K562 (cell line): ENCODE measurements at regions not wholly inside any gene's neighbourhood (a gene's known extent, or its start where the extent isn't known, plus 50 kb on each side); places are given as distances from the start of the nearest gene placed in this dataset.

Experiments
- ATAC-seq: fragments of 200-7000 bp; cut with Tn5 transposase; 3 replicates; pipeline ENCODE4 v1.9.1; 2020; ENCODE audit warnings: moderate library complexity
- BruUV-seq: library from RNA; stranded (reverse); fragments of 400-500 nt; replicated peaks from 2 replicates; lab custom pipeline; 2021; lab: Mats Ljungman, UMichigan
- CTCF ChIA-PET: fragments of 300-600 bp; formaldehyde crosslinking; extraction: SDS; loops from one replicate; lab custom pipeline; 2021; ENCODE audit warnings: low intra/inter-chr PET ratio; lab: Yijun Ruan, JAX
- POLR2A ChIA-PET: fragments of 300-600, 350-650 bp; sonication (Branson Sonifier 250); formaldehyde crosslinking; extraction: SDS; loops from one replicate; lab custom pipeline; 2021; ENCODE audit warnings: antibody characterized with exemption, inconsistent platforms; lab: Yijun Ruan, JAX
- DNase-seq, 4 experiments: peaks; one replicate each; pipeline versions ENCODE4 v3.0.0 to v3.0.0-alpha.2; 2011 to 2018; ENCODE audit warnings: low spot score in 3 of 4, mixed read lengths in 3 of 4; ENCODE audit errors: extremely low read depth in 1 of 4
- FAIRE-seq: peaks from 2 replicates; lab custom pipeline; 2011; peaks lifted over from hg19 to GRCh38; lab: Jason Lieb, UNC
- H2AFZ ChIP-seq: 2 replicates; pipeline ENCODE4 v1.6.0; 2011; ENCODE audit warnings: low read depth, low read length, control low read depth, inconsistent platforms
- H3K27ac ChIP-seq: fragments of 200-600 bp; 3 replicates; pipeline ENCODE4 v1.8.0; 2011; ENCODE audit warnings: low read depth, mild to moderate bottlenecking, control low read depth, inconsistent platforms, low read length, moderate library complexity, mixed read lengths; ENCODE audit errors: extremely low read depth
- H3K27me3 ChIP-seq, 2 experiments: fragments of 300-600 bp in 1 of 2; 2 replicates in 1 of 2; 3 replicates in 1 of 2; pipeline versions ENCODE4 v1.6.0 to v1.8.0; 2011; ENCODE audit warnings: inconsistent platforms in 2 of 2, low read length in 2 of 2, mild to moderate bottlenecking in 1 of 2, mixed read lengths in 1 of 2, moderate library complexity in 1 of 2; ENCODE audit not compliant: control insufficient read depth in 2 of 2, insufficient read depth in 2 of 2
- H3K36me3 ChIP-seq: fragments of 300-600 bp; 3 replicates; pipeline ENCODE4 v1.8.0; 2011; ENCODE audit warnings: mild to moderate bottlenecking, low read length, inconsistent platforms; ENCODE audit not compliant: control insufficient read depth, insufficient read depth
- H3K4me1 ChIP-seq, 2 experiments: fragments of 200-600 bp in 1 of 2; replicated peaks in 1 of 2; 2 replicates in 1 of 2; 3 replicates in 1 of 2; pipeline versions ENCODE4 v1.5.1 to v1.8.0; 2011; ENCODE audit warnings: inconsistent platforms in 2 of 2, low read length in 2 of 2, mild to moderate bottlenecking in 1 of 2, mixed read lengths in 1 of 2, moderate library complexity in 1 of 2; ENCODE audit not compliant: control insufficient read depth in 2 of 2, insufficient read depth in 2 of 2
- H3K4me2 ChIP-seq: 2 replicates; pipeline ENCODE4 v1.6.1; 2011; ENCODE audit warnings: low read length, control low read depth, inconsistent platforms, mixed read lengths; ENCODE audit not compliant: insufficient read depth
- H3K4me3 ChIP-seq: fragments of 200-600 bp; sonication (generic), shearing (Covaris generic); 2 replicates; pipeline ENCODE4 v1.5.1; 2016; ENCODE audit warnings: control low read depth, inconsistent platforms
- H3K79me2 ChIP-seq: fragments of 200-600 bp; 3 replicates; pipeline ENCODE4 v1.8.0; 2011; ENCODE audit warnings: low read length, inconsistent platforms; ENCODE audit not compliant: control insufficient read depth, insufficient read depth
- H3K9ac ChIP-seq, 2 experiments: 2 replicates each; pipeline versions ENCODE4 v1.6.0 to v1.6.1; 2011; ENCODE audit warnings: low read depth in 2 of 2, low read length in 2 of 2, control low read depth in 1 of 2, inconsistent platforms in 1 of 2, mild to moderate bottlenecking in 1 of 2, mixed read lengths in 1 of 2; ENCODE audit not compliant: insufficient read depth in 1 of 2
- H3K9me1 ChIP-seq: one replicate; pipeline ENCODE4 v1.6.0; 2011; ENCODE audit warnings: inconsistent platforms, mild to moderate bottlenecking, low read length, moderate library complexity; ENCODE audit not compliant: control insufficient read depth, insufficient read depth
- H3K9me3 ChIP-seq: replicated peaks from 2 replicates; pipeline ENCODE4 v1.5.1; 2011; ENCODE audit warnings: low read depth, low read length, inconsistent platforms; ENCODE audit not compliant: control insufficient read depth, insufficient read depth
- H4K20me1 ChIP-seq: replicated peaks from 2 replicates; pipeline ENCODE4 v1.6.1; 2011; ENCODE audit warnings: low read length, inconsistent platforms, mixed read lengths; ENCODE audit not compliant: control insufficient read depth, insufficient read depth
- EZH2 ChIP-seq: IDR thresholded peaks from 2 replicates; pipeline ENCODE4 v1.6.1; 2012; ENCODE audit warnings: low read depth, mild to moderate bottlenecking, inconsistent platforms, low read length, borderline replicate concordance
- MTF1 ChIP-seq: fragments of 250-450 bp; sonication (Bioruptor Pico); IDR thresholded peaks from 2 replicates; pipeline ENCODE4 v1.9.0; 2021; ENCODE audit warnings: moderate library complexity, mild to moderate bottlenecking, inconsistent platforms, borderline replicate concordance
- RUNX1 ChIP-seq: sonication (generic); IDR thresholded peaks from 2 replicates; pipeline ENCODE4 v1.6.1; 2016; ENCODE audit warnings: antibody characterized with exemption, low read depth
- SRSF1 ChIP-seq: fragments of 200-400 bp; formaldehyde crosslinking; IDR thresholded peaks from 2 replicates; pipeline ENCODE4 v1.6.1; 2017; ENCODE audit warnings: mild to moderate bottlenecking, low read depth, low read length, moderate library complexity
- THRB ChIP-seq: fragments of 450-650 bp; formaldehyde crosslinking; conservative IDR thresholded peaks from 2 replicates; pipeline ENCODE4 v1.4.0; 2022; ENCODE audit warnings: mild to moderate bottlenecking, missing genetic modification characterization
- WGBS: fragments of 100-300 bp; shearing (Covaris generic); methylation state at CpG from one replicate; pipeline ENCODE4 v1.1.6; 2016; ENCODE audit warnings: low coverage, mixed read lengths; ENCODE audit not compliant: insufficient coverage; ENCODE audit errors: missing lambda C conversion rate; 5-methylcytosine and 5-hydroxymethylcytosine counted together
- in situ Hi-C: fragments of 300-500 bp; cut with MboI; formaldehyde crosslinking; loops from 4 replicates; pipeline ENCODE4 v1.15.0; 2018; ENCODE audit warnings: inconsistent platforms, mixed read lengths
- intact Hi-C: fragments of 100-400 bp; cut with micrococcal nuclease; formaldehyde crosslinking; loops from 2 replicates; pipeline ENCODE4 v1.14.2; 2022

- TF ChIP-seq EZH2 (no peak), RUNX1 (no peak), MTF1 (no peak)
Observed at GRCh38 chr10:107790271-107790670, 625.8 kb upstream of the SORCS1 start (continued).

GRCh38 chr10:107771066-107771465 is 606.6 kb upstream of the SORCS1 start:
- Histone ChIP-seq H3K27me3 (no peaks in the 10 kb centered on the region), H4K20me1 (no peaks in the 10 kb centered on the region), H3K27ac (no peak overlapping the region), H2AFZ (no peak overlapping the region), H3K36me3 (no peaks in the 10 kb centered on the region), H3K9me1 (no peaks in the 10 kb centered on the region), H3K4me1 (no peaks in the 10 kb centered on the region), H3K4me2 (no peak overlapping the region), H3K9me3 (no peaks in the 10 kb centered on the region), H3K4me3 (no peak overlapping the region), H3K9ac (no peak overlapping the region), H3K79me2 (no peaks in the 10 kb centered on the region)
- no TSS peak for BruUV-seq
- intact Hi-C loops: no loop called here
- ChIA-PET CTCF (no interaction called here), POLR2A (interaction anchor here (0.6 kb wide), 1 partner anchor 1038 kb away, joined by 3 read pairs; no protein-coding TSS in a partner anchor)
- in situ Hi-C loops: no loop called here
- ATAC-seq: no peak
- DNase-seq: no peak
- no peak for TF ChIP-seq SRSF1
- TF ChIP-seq THRB: no peak
- 0% methylated on average over 1 of the region's 1 CpG for WGBS
- no peak for FAIRE-seq
